Fibroblast of lung (primary cell): ENCODE measurements at regions not wholly inside any gene's neighbourhood (a gene's known extent, or its start where the extent isn't known, plus 50 kb on each side); places are given as distances from the start of the nearest gene placed in this dataset.

Experiments used
- EZH2 ChIP-seq: IDR thresholded peaks from 2 replicates; pipeline ENCODE4 v1.5.1; 2012; ENCODE audit warnings: low read length, control low read depth, mild to moderate bottlenecking; ENCODE audit errors: missing control alignments
- TF ChIP-seq, protein P1 (sequence below), 2 donors: IDR thresholded peaks in 1 of 2; conservative IDR thresholded peaks in 1 of 2; 1 replicate in 1 of 2; 2 replicates in 1 of 2; pipeline ENCODE4 v1.5.1; 2011 to 2012; ENCODE audit warnings: low read length in 2 of 2, control low read depth in 1 of 2, inconsistent platforms in 1 of 2, low read depth in 1 of 2, mild to moderate bottlenecking in 1 of 2

DNA sequence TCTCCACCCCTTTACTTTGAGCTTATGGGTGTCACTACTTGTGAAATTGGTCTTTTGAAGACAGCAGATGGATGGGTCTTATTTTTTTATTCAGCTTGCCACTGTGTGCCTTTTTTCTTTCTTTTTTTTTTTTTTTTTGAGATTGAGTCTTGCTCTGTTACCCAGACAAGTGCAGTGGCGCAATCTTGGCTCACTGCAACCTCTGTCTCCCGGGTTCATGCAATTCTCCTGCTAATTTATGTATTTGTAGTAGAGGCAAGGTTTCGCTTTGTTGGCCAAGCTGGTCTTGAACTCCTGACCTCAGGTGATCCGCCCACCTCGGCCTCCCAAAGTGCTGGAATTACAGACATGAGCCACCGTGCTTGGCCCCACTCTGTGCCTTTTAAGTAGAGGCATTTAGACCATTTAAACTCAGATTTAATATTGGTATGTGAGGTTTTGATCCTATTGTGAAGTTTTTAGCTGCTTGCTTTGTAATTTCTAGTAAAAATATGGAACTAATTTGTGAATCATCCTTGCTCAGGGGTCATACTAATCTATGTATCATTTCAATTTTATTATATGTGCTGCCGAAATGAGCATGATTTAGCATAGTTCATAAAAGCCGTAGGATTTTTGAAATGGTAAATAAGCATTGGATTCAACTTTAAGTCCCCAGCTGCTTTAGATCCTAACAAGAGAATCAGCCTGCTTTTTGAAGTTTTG, 584.5 kb downstream of the SLITRK1 start:
- TF ChIP-seq, protein P1, sequence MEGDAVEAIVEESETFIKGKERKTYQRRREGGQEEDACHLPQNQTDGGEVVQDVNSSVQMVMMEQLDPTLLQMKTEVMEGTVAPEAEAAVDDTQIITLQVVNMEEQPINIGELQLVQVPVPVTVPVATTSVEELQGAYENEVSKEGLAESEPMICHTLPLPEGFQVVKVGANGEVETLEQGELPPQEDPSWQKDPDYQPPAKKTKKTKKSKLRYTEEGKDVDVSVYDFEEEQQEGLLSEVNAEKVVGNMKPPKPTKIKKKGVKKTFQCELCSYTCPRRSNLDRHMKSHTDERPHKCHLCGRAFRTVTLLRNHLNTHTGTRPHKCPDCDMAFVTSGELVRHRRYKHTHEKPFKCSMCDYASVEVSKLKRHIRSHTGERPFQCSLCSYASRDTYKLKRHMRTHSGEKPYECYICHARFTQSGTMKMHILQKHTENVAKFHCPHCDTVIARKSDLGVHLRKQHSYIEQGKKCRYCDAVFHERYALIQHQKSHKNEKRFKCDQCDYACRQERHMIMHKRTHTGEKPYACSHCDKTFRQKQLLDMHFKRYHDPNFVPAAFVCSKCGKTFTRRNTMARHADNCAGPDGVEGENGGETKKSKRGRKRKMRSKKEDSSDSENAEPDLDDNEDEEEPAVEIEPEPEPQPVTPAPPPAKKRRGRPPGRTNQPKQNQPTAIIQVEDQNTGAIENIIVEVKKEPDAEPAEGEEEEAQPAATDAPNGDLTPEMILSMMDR (conservative IDR thresholded peaks at IDR 0.05 in 1 of 2, IDR thresholded peaks at IDR 0.05 in 1 of 2; ENCODE audit: low read depth in 1 of 2, low read length in 2 of 2), result no peak
- TF ChIP-seq EZH2, result no peak
